LNCAP (cell line): ENCODE measurements at regions not wholly inside any gene's neighbourhood (a gene's known extent, or its start where the extent isn't known, plus 50 kb on each side); places are given as distances from the start of the nearest gene placed in this dataset.

Experiments used
- CTCF ChIP-seq: fragments of 450-650 bp; IDR thresholded peaks from 2 replicates; pipeline ENCODE4 v1.5.1; 2017; ENCODE audit warnings: mild to moderate bottlenecking

- TF ChIP-seq CTCF = no peak
Observed at GRCh38 chr7:118054529-118054928, 129.4 kb upstream of the LSM8 start.

GRCh38 chr7:118055647-118056046 lies 128.3 kb upstream of the LSM8 start:
- TF ChIP-seq CTCF = no peak

GRCh38 chr7:118057404-118057803 lies 126.6 kb upstream of the LSM8 start:
- no peak for TF ChIP-seq CTCF

- no peak for TF ChIP-seq CTCF
Observed at GRCh38 chr7:118059209-118059608, 124.8 kb upstream of the LSM8 start.

- no peak for TF ChIP-seq CTCF
Observed at GRCh38 chr7:118060692-118061091, 123.3 kb upstream of the LSM8 start.

- TF ChIP-seq CTCF = no peak
Observed at GRCh38 chr7:118061386-118061785, 122.6 kb upstream of the LSM8 start.

- TF ChIP-seq CTCF = no peak
Observed at GRCh38 chr7:118072893-118073674, 110.9 kb upstream of the LSM8 start.

GRCh38 chr7:118075936-118076335 lies 108.0 kb upstream of the LSM8 start:
- no peak for TF ChIP-seq CTCF
